Cardiac muscle cell (in vitro differentiated cells and primary cell): ENCODE measurements at regions not wholly inside any gene's neighbourhood (a gene's known extent, or its start where the extent isn't known, plus 50 kb on each side); places are given as distances from the start of the nearest gene placed in this dataset.
A peak's percentile ranks its signal among the peaks of the same experiment; 100 is the strongest.

Source experiments
- DNase-seq, 2 donors: peaks; one replicate each; pipeline versions ENCODE4 v3.0.0 to v3.0.0-alpha.2; 2010 to 2017; ENCODE audit warnings: low read depth in 1 of 2, low spot score in 1 of 2
- H3K27ac ChIP-seq: fragments of 200-600 bp; sonication (generic); 2 replicates; pipeline ENCODE4 v1.5.1; 2016
- H3K27me3 ChIP-seq: fragments of 200-600 bp; sonication (generic); 2 replicates; pipeline ENCODE4 v1.6.0; 2016; ENCODE audit warnings: control low read depth
- H3K36me3 ChIP-seq: fragments of 200-600 bp; sonication (generic); 2 replicates; pipeline ENCODE4 v1.5.1; 2016; ENCODE audit warnings: control low read depth
- H3K4me1 ChIP-seq: fragments of 200-600 bp; sonication (generic); 2 replicates; pipeline ENCODE4 v1.8.1; 2017; ENCODE audit warnings: low read depth, mild to moderate bottlenecking, mixed run types
- H3K4me3 ChIP-seq: fragments of 200-600 bp; sonication (generic); 2 replicates; pipeline ENCODE4 v1.5.1; 2016; ENCODE audit warnings: mild to moderate bottlenecking
- H3K9me3 ChIP-seq: fragments of 200-600 bp; sonication (generic); 2 replicates; pipeline ENCODE4 v1.5.1; 2017; ENCODE audit warnings: low read depth, mild to moderate bottlenecking, control low read depth
- TF ChIP-seq, protein P1 (sequence below): IDR thresholded peaks from 2 replicates; pipeline ENCODE4 v1.5.1; 2012; ENCODE audit warnings: low read depth, mild to moderate bottlenecking, low read length

GRCh38 chr3:25355034-25355885 lies 72.8 kb upstream of the RARB start:
- no peak for DNase-seq

GRCh38 chr3:25355998-25356397 lies 72.1 kb upstream of the RARB start:
- no peak overlapping the region for H3K27ac ChIP-seq
- H3K9me3 ChIP-seq, result no peaks in the 10 kb centered on the region
- no peaks in the 10 kb centered on the region for H3K36me3 ChIP-seq
- H3K4me1 ChIP-seq, result peaks cover 17% of the 10 kb centered on the region
- H3K4me3 ChIP-seq, result no peak overlapping the region
- no peaks in the 10 kb centered on the region for H3K27me3 ChIP-seq
- DNase-seq, result no peak
- TF ChIP-seq, protein P1, sequence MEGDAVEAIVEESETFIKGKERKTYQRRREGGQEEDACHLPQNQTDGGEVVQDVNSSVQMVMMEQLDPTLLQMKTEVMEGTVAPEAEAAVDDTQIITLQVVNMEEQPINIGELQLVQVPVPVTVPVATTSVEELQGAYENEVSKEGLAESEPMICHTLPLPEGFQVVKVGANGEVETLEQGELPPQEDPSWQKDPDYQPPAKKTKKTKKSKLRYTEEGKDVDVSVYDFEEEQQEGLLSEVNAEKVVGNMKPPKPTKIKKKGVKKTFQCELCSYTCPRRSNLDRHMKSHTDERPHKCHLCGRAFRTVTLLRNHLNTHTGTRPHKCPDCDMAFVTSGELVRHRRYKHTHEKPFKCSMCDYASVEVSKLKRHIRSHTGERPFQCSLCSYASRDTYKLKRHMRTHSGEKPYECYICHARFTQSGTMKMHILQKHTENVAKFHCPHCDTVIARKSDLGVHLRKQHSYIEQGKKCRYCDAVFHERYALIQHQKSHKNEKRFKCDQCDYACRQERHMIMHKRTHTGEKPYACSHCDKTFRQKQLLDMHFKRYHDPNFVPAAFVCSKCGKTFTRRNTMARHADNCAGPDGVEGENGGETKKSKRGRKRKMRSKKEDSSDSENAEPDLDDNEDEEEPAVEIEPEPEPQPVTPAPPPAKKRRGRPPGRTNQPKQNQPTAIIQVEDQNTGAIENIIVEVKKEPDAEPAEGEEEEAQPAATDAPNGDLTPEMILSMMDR, result no peak

More at GRCh38 chr3:25355034-25355885, 72.8 kb upstream of the RARB start:
- peaks cover 17% of the 10 kb centered on the region for H3K4me1 ChIP-seq
- no peaks in the 10 kb centered on the region for H3K36me3 ChIP-seq
- H3K27ac ChIP-seq, result no peak overlapping the region
- no peaks in the 10 kb centered on the region for H3K9me3 ChIP-seq
- TF ChIP-seq, protein P1, result no peak
- no peak overlapping the region for H3K4me3 ChIP-seq
- no peaks in the 10 kb centered on the region for H3K27me3 ChIP-seq

- Histone ChIP-seq H3K36me3 (no peaks in the 10 kb centered on the region), H3K9me3 (no peaks in the 10 kb centered on the region), H3K4me1 (no peaks in the 10 kb centered on the region), H3K27me3 (no peaks in the 10 kb centered on the region), H3K27ac (no peak overlapping the region), H3K4me3 (no peak overlapping the region)
- TF ChIP-seq, protein P1, result no peak
- DNase-seq, result peak in 1 of 2 donors; percentile 18
Observed at GRCh38 chr3:25362118-25362517, 65.9 kb upstream of the RARB start.

DNA sequence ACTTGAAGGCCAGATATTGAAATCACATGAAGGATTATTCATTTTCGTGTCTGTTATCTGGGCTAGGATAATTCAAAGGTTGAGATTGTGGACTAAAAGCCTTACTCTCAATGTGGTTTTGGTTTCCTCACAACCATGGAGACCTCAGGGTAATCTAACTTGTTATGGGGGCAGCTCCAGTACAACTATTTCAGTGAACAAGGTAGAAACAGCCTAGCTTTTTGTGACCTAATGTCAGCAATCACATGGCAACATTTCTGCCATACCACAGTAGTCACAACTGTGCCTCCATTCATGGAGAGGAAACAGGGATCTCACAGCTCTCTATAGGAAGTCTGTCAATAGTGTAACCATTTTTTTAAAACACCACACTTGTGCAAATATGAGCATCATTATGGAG lies 62.4 kb upstream of the RARB start:
- no peak for DNase-seq
- H3K4me1 ChIP-seq, result no peaks in the 10 kb centered on the region
- H3K27me3 ChIP-seq, result no peaks in the 10 kb centered on the region
- H3K27ac ChIP-seq, result no peak overlapping the region
- H3K36me3 ChIP-seq, result no peaks in the 10 kb centered on the region
- no peak overlapping the region for H3K4me3 ChIP-seq
- H3K9me3 ChIP-seq, result no peaks in the 10 kb centered on the region
- TF ChIP-seq, protein P1, result no peak

- no peaks in the 10 kb centered on the region for H3K9me3 ChIP-seq
- no peaks in the 10 kb centered on the region for H3K36me3 ChIP-seq
- H3K4me1 ChIP-seq, result no peaks in the 10 kb centered on the region
- DNase-seq, result no peak
- no peak overlapping the region for H3K4me3 ChIP-seq
- H3K27me3 ChIP-seq, result no peaks in the 10 kb centered on the region
- TF ChIP-seq, protein P1, result no peak
- no peak overlapping the region for H3K27ac ChIP-seq
Observed at GRCh38 chr3:25367025-25367424, 61.0 kb upstream of the RARB start.
